ENCODE measurements at regions not wholly inside any gene's neighbourhood (a gene's known extent, or its start where the extent isn't known, plus 50 kb on each side); places are given as distances from the start of the nearest gene placed in this dataset.

DNA sequence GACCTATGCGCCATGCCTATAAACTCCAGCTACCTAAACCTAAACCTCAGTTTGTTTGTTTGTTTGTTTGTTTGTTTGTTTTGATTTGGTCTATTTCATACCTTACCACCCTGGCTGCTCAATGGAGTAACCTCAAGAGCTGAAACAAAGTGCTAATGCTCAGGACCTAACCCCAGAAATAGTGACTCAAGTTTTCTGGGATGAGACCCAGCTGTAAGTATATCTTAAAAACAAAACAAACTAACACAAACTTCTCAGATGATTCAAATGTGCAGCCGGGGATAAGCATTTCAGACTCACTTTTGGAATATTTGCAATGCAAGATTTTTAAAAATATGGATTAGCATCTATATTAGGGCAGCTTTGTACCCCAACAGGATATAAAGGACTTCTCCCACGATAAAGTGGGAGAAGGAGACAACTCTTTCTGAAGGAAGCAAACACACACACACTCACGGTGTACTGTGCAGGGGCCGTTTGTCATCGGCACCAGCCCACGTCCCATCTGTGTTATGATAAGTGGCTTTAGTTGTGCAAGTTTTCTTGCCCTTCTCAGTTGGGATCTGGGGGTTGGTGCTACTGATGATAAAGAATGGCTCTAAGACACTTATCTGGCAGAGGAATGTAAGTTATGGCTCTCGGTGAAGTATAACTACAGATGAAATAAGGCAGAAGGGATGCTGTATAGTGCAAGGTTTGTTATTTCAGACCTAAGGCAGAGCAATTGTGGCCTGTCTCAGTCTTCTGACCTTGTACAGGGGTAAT, 516.7 kb upstream of the TMEM132C start:
- no peak for DNase-seq (ENCODE audit: low read depth)

- no peak for DNase-seq (ENCODE audit: low read depth)
Observed at GRCh38 chr12:127752802-127753201, 514.2 kb upstream of the TMEM132C start.

DNA sequence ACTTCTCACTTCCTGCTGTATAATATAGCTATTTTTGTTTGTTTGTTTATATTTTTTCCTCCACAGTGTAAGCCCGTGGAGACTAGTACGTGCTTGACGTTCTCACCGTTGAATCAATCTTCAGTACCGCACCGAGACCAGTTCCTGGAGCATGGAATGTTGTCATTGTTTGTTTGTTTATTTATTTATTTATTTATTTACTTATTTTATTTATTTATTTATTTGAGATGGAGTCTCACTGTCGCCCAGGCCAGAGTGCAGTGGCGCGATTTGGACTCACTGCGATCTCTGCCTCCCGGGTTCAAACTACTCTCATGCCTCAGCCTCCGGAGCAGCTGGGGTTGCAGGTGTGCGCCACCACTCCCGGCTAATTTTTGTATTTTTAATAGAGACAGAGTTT, 506.6 kb upstream of the TMEM132C start:
- no peak for DNase-seq (ENCODE audit: low read depth)

DNA sequence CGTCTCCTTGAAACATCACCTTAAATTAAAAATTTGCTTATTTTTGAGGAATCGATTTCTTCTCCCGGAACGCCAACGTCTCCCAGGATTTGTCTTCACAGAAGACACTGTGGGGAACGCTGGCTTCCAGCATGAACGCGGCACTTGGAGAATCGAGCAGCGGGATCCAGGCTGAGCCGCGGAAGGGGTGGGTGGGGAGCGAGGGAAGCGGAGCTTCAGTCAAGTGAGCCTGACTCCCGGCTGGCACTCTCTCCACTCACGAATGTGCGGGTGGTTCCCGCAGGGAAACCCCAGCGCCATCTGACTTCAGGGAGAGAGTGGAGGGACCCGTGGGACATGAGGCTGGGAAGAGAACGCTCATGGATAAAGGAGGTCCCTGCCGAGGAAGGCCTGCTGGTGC, 506.0 kb upstream of the TMEM132C start:
- no peak for DNase-seq (ENCODE audit: low read depth)

GRCh38 chr12:127761880-127762279, 505.1 kb upstream of the TMEM132C start:
- DNase-seq (ENCODE audit: low read depth): no peak

- DNase-seq (ENCODE audit: low read depth): no peak
Observed at GRCh38 chr12:127767656-127768055, 499.3 kb upstream of the TMEM132C start.

- no peak for DNase-seq (ENCODE audit: low read depth)
Observed at GRCh38 chr12:127770118-127770517, 496.9 kb upstream of the TMEM132C start.

DNA sequence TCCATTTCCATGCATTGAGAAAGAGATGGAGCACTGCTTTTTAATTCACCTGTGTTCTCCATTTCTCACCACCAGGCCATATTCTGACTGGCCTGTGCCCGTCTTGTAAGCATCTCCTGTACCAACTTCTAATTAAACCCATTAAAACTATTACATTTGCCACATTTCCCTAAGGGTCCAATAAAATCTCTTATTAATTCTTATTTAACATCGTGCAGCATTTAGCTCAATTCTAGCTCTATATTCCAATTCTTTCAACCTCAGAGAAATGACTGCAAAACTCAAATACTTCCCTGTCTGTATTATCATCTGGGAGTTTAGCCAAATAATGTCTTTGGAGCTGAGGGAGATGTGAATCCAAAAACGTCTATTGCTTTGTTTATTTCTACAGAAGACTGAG, 495.4 kb upstream of the TMEM132C start:
- no peak for DNase-seq (ENCODE audit: low read depth)

GRCh38 chr12:127773520-127773919, 493.4 kb upstream of the TMEM132C start:
- no peak for DNase-seq (ENCODE audit: low read depth)

GRCh38 chr12:127774828-127775227, 492.1 kb upstream of the TMEM132C start:
- DNase-seq (ENCODE audit: low read depth): no peak

DNA sequence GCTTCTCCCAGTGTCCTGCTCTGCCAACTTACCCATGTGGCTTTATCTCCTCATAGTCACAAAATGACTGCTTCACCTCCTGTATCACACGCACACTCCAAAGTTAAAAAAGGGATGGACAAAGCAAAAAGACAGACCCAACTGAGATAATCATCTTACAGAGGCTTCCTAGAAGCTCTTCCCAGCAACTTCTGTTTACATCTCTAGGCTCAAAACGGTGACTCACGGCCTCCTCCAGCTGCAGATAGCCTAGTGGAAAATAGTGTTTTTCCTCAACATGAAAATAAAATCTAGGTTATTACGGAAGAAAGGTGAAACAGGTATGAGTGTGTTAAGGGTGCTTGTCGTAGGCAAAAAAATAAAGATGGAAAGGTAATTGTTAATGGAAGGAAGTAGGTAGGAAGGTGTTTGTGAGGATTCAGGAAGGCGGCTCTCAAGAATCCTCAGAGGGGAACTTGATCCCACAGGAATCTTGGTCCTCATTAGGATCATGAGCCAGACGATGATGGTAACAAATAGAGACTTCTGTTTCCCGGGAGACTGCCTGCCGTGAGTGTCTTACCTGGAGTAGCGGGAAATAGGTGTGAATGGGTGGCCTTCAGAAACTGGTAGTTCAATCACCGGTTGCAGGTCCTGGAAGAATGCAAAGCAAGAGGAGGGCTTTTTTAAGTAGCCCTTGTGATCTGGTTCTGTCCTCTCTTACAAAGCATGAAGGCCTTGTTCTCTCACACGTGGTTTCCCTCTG, 487.5 kb upstream of the TMEM132C start:
- DNase-seq (ENCODE audit: low read depth): no peak

DNA sequence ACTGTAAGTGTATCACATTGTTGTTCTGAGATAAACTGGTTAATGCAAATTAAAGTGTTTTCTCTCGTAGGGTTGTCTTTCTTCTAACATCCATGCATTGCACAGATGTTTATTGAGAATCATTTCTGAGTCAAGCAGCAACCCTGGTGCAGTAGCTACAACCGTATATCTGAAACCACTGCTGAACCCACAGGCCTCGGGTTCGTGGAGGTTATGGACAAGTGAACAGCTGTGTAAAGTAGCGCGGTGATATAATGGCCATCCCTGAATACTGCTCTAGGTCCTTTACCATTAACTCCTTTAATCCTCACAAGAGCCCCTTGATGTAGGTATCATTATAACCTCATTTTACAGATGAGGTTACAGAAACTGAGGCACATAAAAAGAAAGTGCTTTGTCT, 486.1 kb upstream of the TMEM132C start:
- DNase-seq (ENCODE audit: low read depth): no peak

DNA sequence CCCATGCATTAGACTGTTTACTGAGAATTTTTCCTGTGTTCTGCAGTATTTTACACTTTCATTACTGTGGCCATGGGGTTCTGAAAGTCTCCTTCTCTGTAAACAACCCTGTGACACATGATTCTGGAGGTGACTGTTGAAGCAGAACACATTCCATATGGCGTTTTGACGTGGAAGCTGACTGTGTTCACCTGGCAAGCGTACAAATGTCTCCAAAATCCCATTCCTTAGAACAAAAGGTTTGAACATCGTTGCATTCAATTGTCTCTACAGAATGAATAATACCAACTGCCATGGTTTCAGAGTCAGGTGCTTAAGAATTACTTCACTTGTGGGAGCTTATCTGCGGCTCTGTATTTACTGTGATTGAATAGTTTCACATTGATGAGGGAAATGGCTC, 485.6 kb upstream of the TMEM132C start:
- no peak for DNase-seq (ENCODE audit: low read depth)

DNA sequence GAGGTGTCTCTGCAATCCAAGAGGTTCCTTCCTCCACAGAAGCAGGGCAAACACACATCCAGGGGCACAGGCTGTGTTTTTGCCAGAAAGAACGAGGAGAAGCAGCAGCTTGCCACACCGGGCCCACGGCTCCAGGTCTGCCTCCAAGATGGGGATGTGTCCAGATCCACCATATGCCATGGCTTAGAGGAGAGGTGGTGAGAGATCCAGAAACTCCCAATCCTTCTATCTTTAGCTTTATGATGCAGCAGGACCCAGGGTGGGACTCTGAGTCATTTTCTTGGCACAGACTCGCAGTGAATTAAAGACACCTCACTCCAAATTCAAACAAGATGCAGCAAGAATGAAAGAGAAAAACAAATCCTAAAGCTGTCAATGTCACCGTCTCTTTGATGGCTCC, 481.4 kb upstream of the TMEM132C start:
- DNase-seq (ENCODE audit: low read depth): no peak

GRCh38 chr12:127785986-127786590, 480.9 kb upstream of the TMEM132C start:
- DNase-seq (ENCODE audit: low read depth): no peak

DNA sequence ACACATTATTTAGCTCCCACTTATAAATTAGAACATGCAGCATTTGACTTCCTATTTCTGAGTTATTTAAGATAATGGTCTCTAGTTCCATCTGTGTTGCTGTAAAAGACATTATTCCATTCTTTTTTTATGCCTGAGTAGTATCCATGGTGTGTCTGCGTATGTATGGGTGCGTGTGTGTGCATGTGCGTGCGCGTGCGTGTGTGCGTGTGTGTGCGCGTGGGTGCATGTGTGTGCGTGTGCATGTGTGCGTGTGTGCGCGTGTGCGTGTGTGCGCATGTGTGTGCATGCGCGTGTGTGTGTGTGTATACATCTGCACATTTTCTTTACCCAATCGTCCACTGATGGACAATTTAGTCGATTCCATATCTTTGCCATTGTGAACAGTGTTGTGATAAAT, 479.4 kb upstream of the TMEM132C start:
- DNase-seq (ENCODE audit: low read depth): no peak

DNA sequence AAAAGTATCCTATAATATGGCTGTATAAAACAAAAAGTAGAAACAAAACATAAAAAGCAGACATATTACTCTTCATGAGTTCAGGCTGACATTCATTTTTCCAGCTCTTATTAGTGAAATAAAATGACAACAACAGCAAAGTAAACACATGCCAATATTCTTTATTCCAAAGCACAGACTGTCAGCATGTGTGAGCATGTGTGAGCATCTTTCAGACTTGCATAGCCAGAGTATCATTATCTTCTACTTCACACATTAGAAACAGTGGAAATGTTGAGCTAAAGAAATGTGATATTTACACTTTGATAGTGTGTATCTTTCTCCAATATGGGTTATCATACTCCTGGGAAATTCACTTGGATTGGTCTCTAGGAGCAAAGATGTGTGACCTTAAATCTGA, 476.6 kb upstream of the TMEM132C start:
- no peak for DNase-seq (ENCODE audit: low read depth)

- no peak for DNase-seq (ENCODE audit: low read depth)
Observed at GRCh38 chr12:127791217-127791616, 475.8 kb upstream of the TMEM132C start.

DNA sequence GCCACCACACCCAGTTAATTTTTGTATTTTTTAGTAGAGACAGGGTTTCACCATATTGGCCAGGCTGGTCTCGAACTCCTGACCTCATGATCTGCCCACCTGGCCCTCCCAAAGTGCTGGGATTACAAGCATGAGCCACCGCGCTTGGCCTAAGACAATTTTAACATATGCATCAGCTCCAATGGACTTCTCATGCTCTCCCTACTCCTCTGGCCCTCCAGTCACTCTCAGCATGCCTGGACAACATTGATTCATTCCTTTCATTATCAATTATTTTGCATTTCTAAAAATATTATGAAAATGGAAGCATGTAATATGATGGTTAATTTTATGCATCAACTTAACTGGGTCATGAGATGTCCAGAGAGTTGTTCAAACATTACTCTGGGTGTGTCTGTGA, 469.1 kb upstream of the TMEM132C start:
- no peak for DNase-seq (ENCODE audit: low read depth)

GRCh38 chr12:127802271-127802670, 464.7 kb upstream of the TMEM132C start:
- DNase-seq (ENCODE audit: low read depth): no peak

DNA sequence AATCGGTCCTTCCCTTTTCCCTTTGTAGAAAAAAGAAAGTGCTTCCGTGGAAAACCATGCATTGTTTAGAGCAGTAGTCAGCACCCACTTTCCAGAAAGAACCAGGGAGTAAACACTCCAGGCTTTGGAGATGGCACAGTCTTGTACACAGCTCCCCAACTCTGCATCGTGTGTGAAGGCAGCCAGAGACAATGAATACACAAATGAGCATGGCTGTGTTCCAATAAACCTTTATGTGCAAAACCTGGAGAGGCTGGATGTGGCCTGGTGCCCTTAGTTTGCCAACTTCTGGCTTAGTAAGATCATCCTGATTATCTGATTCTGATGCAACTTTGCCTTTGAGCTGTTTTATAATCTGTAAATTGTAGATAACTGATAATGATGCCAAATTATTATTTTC, 463.4 kb upstream of the TMEM132C start:
- DNase-seq (ENCODE audit: low read depth): no peak

DNA sequence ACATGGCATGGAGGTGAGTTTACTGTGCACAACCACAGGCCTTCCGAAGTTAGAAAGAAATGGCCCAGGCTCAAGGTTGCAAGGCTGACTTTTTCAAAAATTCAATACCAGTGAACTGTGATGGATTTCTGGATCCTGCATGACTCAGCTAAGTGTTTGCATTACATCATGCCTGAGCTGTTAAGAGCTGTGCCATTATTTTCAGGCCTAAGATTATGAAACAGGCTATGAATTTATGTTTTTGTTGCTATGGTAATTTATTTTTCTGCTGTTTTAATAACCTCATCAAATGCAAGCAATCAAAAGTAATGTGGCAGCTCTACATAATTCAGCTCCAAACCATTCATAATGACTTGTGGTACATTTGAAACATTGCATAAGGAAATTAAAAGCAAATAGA, 457.7 kb upstream of the TMEM132C start:
- DNase-seq (ENCODE audit: low read depth): no peak

- DNase-seq (ENCODE audit: low read depth): no peak
Observed at GRCh38 chr12:127810041-127810440, 456.9 kb upstream of the TMEM132C start.

Data from HS-27A (cell line).